ENCODE measurements at regions not wholly inside any gene's neighbourhood (a gene's known extent, or its start where the extent isn't known, plus 50 kb on each side); places are given as distances from the start of the nearest gene placed in this dataset.

DNA sequence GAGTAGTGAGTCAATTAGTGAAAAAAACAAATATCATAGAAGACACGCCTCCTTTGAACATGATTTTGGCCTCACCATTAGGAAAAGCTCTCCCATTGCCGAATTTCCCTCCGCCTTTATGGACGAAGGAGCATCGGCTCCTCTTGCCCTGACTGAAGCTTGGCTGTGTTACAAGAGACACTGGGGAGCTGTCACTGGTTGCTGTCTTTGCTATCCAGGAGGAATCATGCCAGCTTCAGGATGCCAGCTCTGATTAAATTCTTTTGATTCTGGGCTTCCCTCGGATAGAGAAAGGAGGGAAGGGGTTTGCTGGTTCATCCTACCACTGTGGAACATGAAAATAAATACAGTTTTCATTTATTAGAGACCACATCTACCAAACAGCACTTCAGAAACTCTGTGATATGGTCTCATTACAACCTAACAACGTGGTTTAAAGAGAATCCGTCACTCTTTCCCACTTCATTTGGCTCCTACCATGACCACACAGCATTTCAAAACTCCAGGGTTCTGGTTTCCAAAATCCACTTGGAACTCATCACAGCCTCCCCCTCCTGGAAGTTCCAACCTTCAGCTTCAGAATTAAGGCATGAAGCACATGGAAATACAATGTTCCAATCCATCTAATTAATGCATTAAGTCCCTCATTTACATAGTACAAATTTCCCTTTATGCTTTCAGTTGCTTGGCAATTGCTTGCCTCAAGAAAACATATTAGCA lies 446.0 kb downstream of the EFNB2 start:
- H3K9me3 Mint-ChIP-seq = no peaks in the 10 kb centered on the region
- whole genome bisulfite sequencing, 2 experiments (ENCODE audit: insufficient coverage in 1 of 2, insufficient read length in 1 of 2) = 91 to 94% methylated on average over 7 to 8 of the region's 8 CpGs
- H3K4me3 Mint-ChIP-seq = no peak overlapping the region
- Histone ChIP-seq H3K9me3 (ENCODE audit: control insufficient read depth, low read length) (no peaks in the 10 kb centered on the region), H3K27ac (ENCODE audit: low read depth, low read length) (no peak overlapping the region), H3K4me3 (ENCODE audit: low read length) (no peak overlapping the region), H3K9ac (ENCODE audit: extremely low read depth, low read length, poor library complexity, severe bottlenecking) (no peak overlapping the region), H3K27me3 (ENCODE audit: control insufficient read depth, insufficient read depth, low read length, poor library complexity, severe bottlenecking) (no peaks in the 10 kb centered on the region), H3K4me1 (ENCODE audit: control insufficient read depth, insufficient read depth, low read length) (no peaks in the 10 kb centered on the region), H3K36me3 (ENCODE audit: control insufficient read depth, insufficient read depth, low read length) (no peaks in the 10 kb centered on the region)
- H3K4me1 Mint-ChIP-seq = peaks cover 2% of the 10 kb centered on the region
- TF ChIP-seq, protein P1, sequence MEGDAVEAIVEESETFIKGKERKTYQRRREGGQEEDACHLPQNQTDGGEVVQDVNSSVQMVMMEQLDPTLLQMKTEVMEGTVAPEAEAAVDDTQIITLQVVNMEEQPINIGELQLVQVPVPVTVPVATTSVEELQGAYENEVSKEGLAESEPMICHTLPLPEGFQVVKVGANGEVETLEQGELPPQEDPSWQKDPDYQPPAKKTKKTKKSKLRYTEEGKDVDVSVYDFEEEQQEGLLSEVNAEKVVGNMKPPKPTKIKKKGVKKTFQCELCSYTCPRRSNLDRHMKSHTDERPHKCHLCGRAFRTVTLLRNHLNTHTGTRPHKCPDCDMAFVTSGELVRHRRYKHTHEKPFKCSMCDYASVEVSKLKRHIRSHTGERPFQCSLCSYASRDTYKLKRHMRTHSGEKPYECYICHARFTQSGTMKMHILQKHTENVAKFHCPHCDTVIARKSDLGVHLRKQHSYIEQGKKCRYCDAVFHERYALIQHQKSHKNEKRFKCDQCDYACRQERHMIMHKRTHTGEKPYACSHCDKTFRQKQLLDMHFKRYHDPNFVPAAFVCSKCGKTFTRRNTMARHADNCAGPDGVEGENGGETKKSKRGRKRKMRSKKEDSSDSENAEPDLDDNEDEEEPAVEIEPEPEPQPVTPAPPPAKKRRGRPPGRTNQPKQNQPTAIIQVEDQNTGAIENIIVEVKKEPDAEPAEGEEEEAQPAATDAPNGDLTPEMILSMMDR (conservative IDR thresholded peaks at IDR 0.05) = no peak
- H3K27me3 Mint-ChIP-seq (ENCODE audit: insufficient read depth) = peaks cover 12% of the 10 kb centered on the region
- H3K36me3 Mint-ChIP-seq (ENCODE audit: low read depth) = no peaks in the 10 kb centered on the region
- no peak overlapping the region for H3K27ac Mint-ChIP-seq
- DNase-seq = no peak

- Mint-ChIP-seq H3K27ac (no peak overlapping the region), H3K4me3 (no peak overlapping the region), H3K27me3 (ENCODE audit: insufficient read depth) (peaks cover 12% of the 10 kb centered on the region), H3K4me1 (peaks cover 4% of the 10 kb centered on the region), H3K9me3 (no peaks in the 10 kb centered on the region), H3K36me3 (ENCODE audit: low read depth) (no peaks in the 10 kb centered on the region)
- 94 to 95% methylated on average over 5 to 6 of the region's 6 CpGs for WGBS, 2 experiments (ENCODE audit: insufficient coverage in 1 of 2, insufficient read length in 1 of 2)
- Histone ChIP-seq H3K9me3 (ENCODE audit: control insufficient read depth, low read length) (no peaks in the 10 kb centered on the region), H3K4me1 (ENCODE audit: control insufficient read depth, insufficient read depth, low read length) (no peaks in the 10 kb centered on the region), H3K27me3 (ENCODE audit: control insufficient read depth, insufficient read depth, low read length, poor library complexity, severe bottlenecking) (no peaks in the 10 kb centered on the region), H3K4me3 (ENCODE audit: low read length) (no peak overlapping the region), H3K27ac (ENCODE audit: low read depth, low read length) (no peak overlapping the region), H3K36me3 (ENCODE audit: control insufficient read depth, insufficient read depth, low read length) (no peaks in the 10 kb centered on the region), H3K9ac (ENCODE audit: extremely low read depth, low read length, poor library complexity, severe bottlenecking) (no peak overlapping the region)
- TF ChIP-seq, protein P1 (conservative IDR thresholded peaks at IDR 0.05) = no peak
- DNase-seq = no peak
Observed at GRCh38 chr13:106088085-106088484, 447.4 kb downstream of the EFNB2 start.

DNA sequence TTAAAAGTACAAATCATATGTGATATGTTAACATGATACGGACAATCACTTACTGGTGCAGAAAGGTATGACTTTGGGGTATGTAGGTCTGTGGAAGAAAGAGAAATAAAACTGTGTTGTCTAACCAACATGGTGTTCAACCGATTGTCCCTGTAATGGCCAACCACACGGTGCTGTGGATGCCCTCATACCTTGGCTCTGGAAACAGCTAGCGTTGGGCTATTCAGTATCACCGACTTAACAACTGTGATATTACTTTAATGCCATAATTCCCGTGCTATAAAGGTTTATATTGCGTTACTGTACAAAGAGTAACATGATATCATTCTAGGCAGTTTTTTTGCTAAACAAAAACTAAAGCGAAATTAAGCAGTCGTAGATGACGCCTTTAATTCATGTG lies 448.3 kb downstream of the EFNB2 start:
- Histone ChIP-seq H3K4me3 (ENCODE audit: low read length) (no peak overlapping the region), H3K4me1 (ENCODE audit: control insufficient read depth, insufficient read depth, low read length) (no peaks in the 10 kb centered on the region), H3K9me3 (ENCODE audit: control insufficient read depth, low read length) (no peaks in the 10 kb centered on the region), H3K36me3 (ENCODE audit: control insufficient read depth, insufficient read depth, low read length) (no peaks in the 10 kb centered on the region), H3K27ac (ENCODE audit: low read depth, low read length) (no peak overlapping the region), H3K27me3 (ENCODE audit: control insufficient read depth, insufficient read depth, low read length, poor library complexity, severe bottlenecking) (no peaks in the 10 kb centered on the region), H3K9ac (ENCODE audit: extremely low read depth, low read length, poor library complexity, severe bottlenecking) (no peak overlapping the region)
- Mint-ChIP-seq H3K4me1 (peaks cover 4% of the 10 kb centered on the region), H3K4me3 (no peak overlapping the region), H3K27ac (no peak overlapping the region), H3K9me3 (no peaks in the 10 kb centered on the region), H3K36me3 (ENCODE audit: low read depth) (no peaks in the 10 kb centered on the region), H3K27me3 (ENCODE audit: insufficient read depth) (peaks cover 9% of the 10 kb centered on the region)
- 96 to 98% methylated on average over 10 of the region's 10 CpGs for WGBS, 2 experiments (ENCODE audit: insufficient coverage in 1 of 2, insufficient read length in 1 of 2)
- TF ChIP-seq, protein P1 (conservative IDR thresholded peaks at IDR 0.05) = no peak
- no peak for DNase-seq

Data from endodermal cell (in vitro differentiated cells).